Vagina (tissue), 2 donors: ENCODE measurements at regions not wholly inside any gene's neighbourhood (a gene's known extent, or its start where the extent isn't known, plus 50 kb on each side); places are given as distances from the start of the nearest gene placed in this dataset.

ENCODE experiments used
- POLR2A ChIP-seq, 2 donors: fragments of 450-650 bp; IDR thresholded peaks; one replicate each; pipeline ENCODE4 v1.6.1; 2017; ENCODE audit warnings: antibody characterized with exemption in 2 of 2, mild to moderate bottlenecking in 2 of 2, moderate library complexity in 2 of 2
- POLR2AphosphoS5 ChIP-seq, 2 donors: sonication (generic); formaldehyde crosslinking; IDR thresholded peaks; one replicate each; pipeline ENCODE4 v1.9.0; 2017; ENCODE audit warnings: antibody characterized with exemption in 2 of 2, mild to moderate bottlenecking in 2 of 2, low read depth in 1 of 2; ENCODE audit not compliant: insufficient read depth in 1 of 2
- TF ChIP-seq, protein P1 (sequence below), 3 experiments: fragments of 450-650 bp in 2 of 3; fragments of 200-600 bp in 1 of 3; sonication (generic) in 1 of 3; IDR thresholded peaks; one replicate each; pipeline ENCODE4 v1.5.1; 2017 to 2019; ENCODE audit warnings: antibody characterized with exemption in 3 of 3, mild to moderate bottlenecking in 2 of 3, moderate library complexity in 2 of 3

- TF ChIP-seq POLR2AphosphoS5 (IDR thresholded peaks at IDR 0.05; ENCODE audit: insufficient read depth in 1 of 2, low read depth in 1 of 2) (no peak), POLR2A (IDR thresholded peaks at IDR 0.05) (no peak)
- TF ChIP-seq, protein P1, sequence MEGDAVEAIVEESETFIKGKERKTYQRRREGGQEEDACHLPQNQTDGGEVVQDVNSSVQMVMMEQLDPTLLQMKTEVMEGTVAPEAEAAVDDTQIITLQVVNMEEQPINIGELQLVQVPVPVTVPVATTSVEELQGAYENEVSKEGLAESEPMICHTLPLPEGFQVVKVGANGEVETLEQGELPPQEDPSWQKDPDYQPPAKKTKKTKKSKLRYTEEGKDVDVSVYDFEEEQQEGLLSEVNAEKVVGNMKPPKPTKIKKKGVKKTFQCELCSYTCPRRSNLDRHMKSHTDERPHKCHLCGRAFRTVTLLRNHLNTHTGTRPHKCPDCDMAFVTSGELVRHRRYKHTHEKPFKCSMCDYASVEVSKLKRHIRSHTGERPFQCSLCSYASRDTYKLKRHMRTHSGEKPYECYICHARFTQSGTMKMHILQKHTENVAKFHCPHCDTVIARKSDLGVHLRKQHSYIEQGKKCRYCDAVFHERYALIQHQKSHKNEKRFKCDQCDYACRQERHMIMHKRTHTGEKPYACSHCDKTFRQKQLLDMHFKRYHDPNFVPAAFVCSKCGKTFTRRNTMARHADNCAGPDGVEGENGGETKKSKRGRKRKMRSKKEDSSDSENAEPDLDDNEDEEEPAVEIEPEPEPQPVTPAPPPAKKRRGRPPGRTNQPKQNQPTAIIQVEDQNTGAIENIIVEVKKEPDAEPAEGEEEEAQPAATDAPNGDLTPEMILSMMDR (IDR thresholded peaks at IDR 0.05): no peak
Measured at GRCh38 chr18:39454866-39455265, 1889.3 kb upstream of the CELF4 start.
